Endothelial cell of umbilical vein (primary cell): ENCODE measurements at regions not wholly inside any gene's neighbourhood (a gene's known extent, or its start where the extent isn't known, plus 50 kb on each side); places are given as distances from the start of the nearest gene placed in this dataset.

Experiments
- BruUV-seq: library from RNA; stranded (reverse); fragments of 400-500 nt; replicated peaks from 2 replicates; lab custom pipeline; 2021; lab: Mats Ljungman, UMichigan
- CTCF ChIA-PET: fragments of 300-600, 350-600 bp; sonication (Branson Sonifier 250); formaldehyde crosslinking; loops from one replicate; lab custom pipeline; 2021; ENCODE audit warnings: antibody characterized with exemption, inconsistent platforms; lab: Charles Lee
- POLR2A ChIA-PET: fragments of 300-600, 350-600 bp; sonication (Branson Sonifier 250); formaldehyde crosslinking; loops from one replicate; lab custom pipeline; 2021; ENCODE audit warnings: antibody characterized with exemption, inconsistent platforms; lab: Charles Lee
- DNase-seq: peaks from one replicate; pipeline ENCODE4 v3.0.0-alpha.2; 2011; ENCODE audit warnings: low read depth, low spot score
- FAIRE-seq: peaks from 2 replicates; lab custom pipeline; 2011; peaks lifted over from hg19 to GRCh38; lab: Jason Lieb, UNC
- H2AFZ ChIP-seq: 2 replicates; pipeline ENCODE4 v1.6.0; 2012; ENCODE audit warnings: low read depth, low read length, control low read depth, inconsistent platforms
- H3K27ac ChIP-seq: 2 replicates; pipeline ENCODE4 v1.5.1; 2011; ENCODE audit warnings: low read depth, mild to moderate bottlenecking, control low read depth, low read length, moderate library complexity; ENCODE audit not compliant: insufficient read depth
- H3K27me3 ChIP-seq, 2 experiments: 2 replicates each; pipeline versions ENCODE4 v1.6.0 to v1.6.1; 2011; ENCODE audit warnings: low read length in 2 of 2, mixed read lengths in 1 of 2; ENCODE audit not compliant: control insufficient read depth in 2 of 2, insufficient read depth in 2 of 2
- H3K36me3 ChIP-seq, 2 experiments: 2 replicates in 1 of 2; 3 replicates in 1 of 2; pipeline ENCODE4 v1.5.1; 2011; ENCODE audit warnings: low read length in 2 of 2, mild to moderate bottlenecking in 1 of 2, moderate library complexity in 1 of 2; ENCODE audit not compliant: control insufficient read depth in 2 of 2, insufficient read depth in 2 of 2; ENCODE audit errors: extremely low read depth in 1 of 2
- H3K4me1 ChIP-seq: 3 replicates; pipeline ENCODE4 v1.5.1; 2011; ENCODE audit warnings: mild to moderate bottlenecking, low read length; ENCODE audit not compliant: control insufficient read depth, insufficient read depth; ENCODE audit errors: extremely low read depth
- H3K4me2 ChIP-seq: 2 replicates; pipeline ENCODE4 v1.6.1; 2011; ENCODE audit warnings: low read length, control low read depth, mixed read lengths; ENCODE audit not compliant: insufficient read depth
- H3K4me3 ChIP-seq, 3 experiments: fragments of 200-600 bp in 1 of 3; sonication (generic), shearing (Covaris generic) in 1 of 3; replicated peaks in 1 of 3; 2 replicates each; pipeline ENCODE4 v1.5.1; 2011 to 2016; ENCODE audit warnings: control low read depth in 3 of 3, low read length in 3 of 3, mild to moderate bottlenecking in 2 of 3, inconsistent platforms in 1 of 3, low read depth in 1 of 3, moderate library complexity in 1 of 3; ENCODE audit not compliant: insufficient read depth in 1 of 3
- H3K79me2 ChIP-seq: 2 replicates; pipeline ENCODE4 v1.6.0; 2012; ENCODE audit warnings: low read length, inconsistent platforms; ENCODE audit not compliant: control insufficient read depth, insufficient read depth
- H3K9ac ChIP-seq: replicated peaks from 2 replicates; pipeline ENCODE3; 2011; ENCODE audit warnings: low read length, control low read depth; ENCODE audit not compliant: insufficient read depth; ENCODE audit errors: extremely low read depth
- H3K9me1 ChIP-seq: replicated peaks from 3 replicates; pipeline ENCODE4 v1.6.0; 2011; ENCODE audit warnings: mild to moderate bottlenecking, low read length; ENCODE audit not compliant: control insufficient read depth, insufficient read depth; ENCODE audit errors: extremely low read depth
- H3K9me3 ChIP-seq: replicated peaks from 2 replicates; pipeline ENCODE4 v1.5.1; 2012; ENCODE audit warnings: low read length, inconsistent platforms; ENCODE audit not compliant: control insufficient read depth, insufficient read depth
- H4K20me1 ChIP-seq: replicated peaks from 2 replicates; pipeline ENCODE3; 2011; ENCODE audit warnings: mild to moderate bottlenecking, low read length; ENCODE audit not compliant: control insufficient read depth, insufficient read depth; ENCODE audit errors: extremely low read depth
- EZH2 ChIP-seq: IDR thresholded peaks from 2 replicates; pipeline ENCODE4 v1.6.1; 2012; ENCODE audit warnings: borderline replicate concordance, low read depth, mild to moderate bottlenecking, moderate library complexity, low read length, inconsistent platforms; ENCODE audit not compliant: severe bottlenecking
- FOS ChIP-seq: IDR thresholded peaks from 2 replicates; pipeline ENCODE4 v1.6.1; 2011; ENCODE audit warnings: mild to moderate bottlenecking, low read length, moderate library complexity, borderline replicate concordance; ENCODE audit not compliant: insufficient read depth
- GATA2 ChIP-seq: IDR thresholded peaks from 2 replicates; pipeline ENCODE4 v1.7.0; 2011; ENCODE audit warnings: low read depth, mild to moderate bottlenecking, moderate library complexity, mixed read lengths, low read length; ENCODE audit not compliant: insufficient read length, insufficient read depth
- JUN ChIP-seq: IDR thresholded peaks from 2 replicates; pipeline ENCODE4 v1.6.1; 2011; ENCODE audit warnings: borderline replicate concordance, low read depth; ENCODE audit not compliant: insufficient read length, insufficient read depth
- MAX ChIP-seq: IDR thresholded peaks from 2 replicates; pipeline ENCODE4 v1.6.1; 2011; ENCODE audit not compliant: insufficient read depth, insufficient read length
- MYC ChIP-seq: IDR thresholded peaks from one replicate; pipeline ENCODE4 v1.6.1; 2011; ENCODE audit warnings: mild to moderate bottlenecking, low read depth, low read length
- POLR2A ChIP-seq: IDR thresholded peaks from 2 replicates; pipeline ENCODE4 v1.6.1; 2012; ENCODE audit warnings: low read depth, mild to moderate bottlenecking, control low read depth, low read length
- POLR2AphosphoS5 ChIP-seq: IDR thresholded peaks from 2 replicates; pipeline ENCODE4 v1.6.1; 2012; ENCODE audit warnings: low read depth, mild to moderate bottlenecking, control low read depth, low read length, moderate library complexity; ENCODE audit not compliant: insufficient read depth
- dilution Hi-C: fragments of 300-500 bp; cut with MboI; formaldehyde crosslinking; loops from one replicate; pipeline ENCODE4 v1.15.0; 2019; ENCODE audit warnings: low sequenced_read_pairs; ENCODE audit not compliant: extremely low pct_ligation_motif_present
- intact Hi-C: fragments of 100-400 bp; cut with micrococcal nuclease; formaldehyde crosslinking; loops from one replicate; pipeline ENCODE4 v1.10.0; 2022
- TF ChIP-seq, protein P1 (sequence below), 2 donors: IDR thresholded peaks; 1 replicate in 1 of 2; 2 replicates in 1 of 2; pipeline ENCODE4 v1.5.1; 2011; ENCODE audit warnings: low read length in 2 of 2, mild to moderate bottlenecking in 2 of 2, moderate library complexity in 2 of 2, control low read depth in 1 of 2, inconsistent platforms in 1 of 2, low read depth in 1 of 2; ENCODE audit not compliant: insufficient read depth in 1 of 2; ENCODE audit errors: extremely low read depth in 1 of 2

- Histone ChIP-seq H3K36me3 (no peaks in the 10 kb centered on the region), H3K4me1 (no peaks in the 10 kb centered on the region), H3K4me2 (no peak overlapping the region), H4K20me1 (no peaks in the 10 kb centered on the region), H3K4me3 (no peak overlapping the region), H3K9me1 (no peaks in the 10 kb centered on the region), H3K27me3 (no peaks in the 10 kb centered on the region), H3K79me2 (no peaks in the 10 kb centered on the region), H3K9me3 (no peaks in the 10 kb centered on the region), H3K9ac (no peak overlapping the region), H3K27ac (no peak overlapping the region), H2AFZ (no peak overlapping the region)
- intact Hi-C loops: no loop called here
- TF ChIP-seq POLR2AphosphoS5 (no peak), GATA2 (no peak), FOS (no peak), MYC (no peak), POLR2A (no peak), MAX (no peak), EZH2 (no peak), JUN (no peak)
- TF ChIP-seq, protein P1, sequence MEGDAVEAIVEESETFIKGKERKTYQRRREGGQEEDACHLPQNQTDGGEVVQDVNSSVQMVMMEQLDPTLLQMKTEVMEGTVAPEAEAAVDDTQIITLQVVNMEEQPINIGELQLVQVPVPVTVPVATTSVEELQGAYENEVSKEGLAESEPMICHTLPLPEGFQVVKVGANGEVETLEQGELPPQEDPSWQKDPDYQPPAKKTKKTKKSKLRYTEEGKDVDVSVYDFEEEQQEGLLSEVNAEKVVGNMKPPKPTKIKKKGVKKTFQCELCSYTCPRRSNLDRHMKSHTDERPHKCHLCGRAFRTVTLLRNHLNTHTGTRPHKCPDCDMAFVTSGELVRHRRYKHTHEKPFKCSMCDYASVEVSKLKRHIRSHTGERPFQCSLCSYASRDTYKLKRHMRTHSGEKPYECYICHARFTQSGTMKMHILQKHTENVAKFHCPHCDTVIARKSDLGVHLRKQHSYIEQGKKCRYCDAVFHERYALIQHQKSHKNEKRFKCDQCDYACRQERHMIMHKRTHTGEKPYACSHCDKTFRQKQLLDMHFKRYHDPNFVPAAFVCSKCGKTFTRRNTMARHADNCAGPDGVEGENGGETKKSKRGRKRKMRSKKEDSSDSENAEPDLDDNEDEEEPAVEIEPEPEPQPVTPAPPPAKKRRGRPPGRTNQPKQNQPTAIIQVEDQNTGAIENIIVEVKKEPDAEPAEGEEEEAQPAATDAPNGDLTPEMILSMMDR (IDR thresholded peaks at IDR 0.05; ENCODE audit: extremely low read depth in 1 of 2, insufficient read depth in 1 of 2, low read depth in 1 of 2, low read length in 2 of 2): no peak
- no peak for FAIRE-seq
- BruUV-seq: no TSS peak
- no peak for DNase-seq
- CTCF ChIA-PET: no interaction called here
- POLR2A ChIA-PET: no interaction called here
- dilution Hi-C loops: no loop called here
Measured at GRCh38 chr7:119868387-119868786, 404.6 kb upstream of the KCND2 start.
